ENCODE measurements at regions not wholly inside any gene's neighbourhood (a gene's known extent, or its start where the extent isn't known, plus 50 kb on each side); places are given as distances from the start of the nearest gene placed in this dataset.

DNA sequence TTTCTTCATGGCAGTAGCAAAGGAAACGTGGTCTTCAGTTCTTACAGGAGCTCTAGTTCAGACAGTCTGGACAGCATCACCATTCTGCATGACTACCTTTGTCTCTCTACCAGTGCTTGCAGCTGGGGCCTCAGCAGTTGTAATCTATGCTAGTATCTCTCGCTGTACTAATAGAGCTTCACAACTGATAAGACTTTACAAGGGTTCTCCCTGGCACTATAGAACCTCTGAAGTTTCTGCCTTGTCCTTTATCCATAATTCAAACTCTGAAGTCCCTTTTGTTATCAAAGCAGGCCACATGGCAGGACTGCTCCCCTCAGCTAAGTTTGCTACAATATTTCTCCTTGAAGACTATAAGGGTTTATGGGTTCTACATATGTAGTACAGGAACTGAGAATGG is 842.1 kb upstream of the ADGRB3 start (continued):
- no peak for TF ChIP-seq YY1 (IDR thresholded peaks at IDR 0.05; ENCODE audit: borderline replicate concordance in 1 of 3, control insufficient read depth in 1 of 3, extremely low read depth in 1 of 3, insufficient read depth in 3 of 3, insufficient read length in 1 of 3, insufficient replicate concordance in 2 of 3, low read depth in 1 of 3, low read length in 2 of 3)
- no peak for TF ChIP-seq TCF7 (IDR thresholded peaks at IDR 0.05; ENCODE audit: borderline replicate concordance)
- no peak for TF ChIP-seq HOXB6 (CRISPR knock-in tag; IDR thresholded peaks at IDR 0.05; ENCODE audit: borderline replicate concordance)
- TF ChIP-seq NR2C1 (IDR thresholded peaks at IDR 0.05): no peak
- TF ChIP-seq NR2C1 (tag; IDR thresholded peaks at IDR 0.05): no peak

DNA sequence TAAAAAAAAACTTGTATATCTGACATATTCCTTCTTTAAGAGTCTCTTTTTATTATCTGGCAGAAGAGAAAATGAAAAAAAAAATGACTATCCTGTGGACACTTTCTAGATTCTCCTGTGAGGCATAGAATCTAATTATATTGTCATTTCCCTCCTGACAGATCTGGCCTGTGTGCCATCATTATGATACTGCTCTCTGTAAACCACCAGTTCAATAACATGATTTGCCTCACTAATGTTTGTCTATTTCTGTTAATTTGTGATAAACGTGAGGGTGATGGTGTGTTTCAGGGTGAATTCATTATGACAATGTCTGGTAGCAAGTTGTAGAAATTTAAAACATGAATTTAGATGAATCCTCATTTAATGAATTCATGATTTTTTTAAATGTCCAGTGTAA is 844.5 kb upstream of the ADGRB3 start:
- no peaks in the 10 kb centered on the region for H4K20me1 ChIP-seq (replicated peaks; ENCODE audit: control insufficient read depth, insufficient read depth, low read length)
- CTCF ChIA-PET (ENCODE audit: low intra/inter-chr PET ratio): no interaction called here
- no peak overlapping the region for H3K9ac ChIP-seq (ENCODE audit: insufficient read depth in 1 of 2, low read depth in 2 of 2, low read length in 2 of 2)
- H2AFZ ChIP-seq (ENCODE audit: low read depth, low read length): no peak overlapping the region
- no peaks in the 10 kb centered on the region for H3K79me2 ChIP-seq (ENCODE audit: control insufficient read depth, insufficient read depth, low read length)
- no peak overlapping the region for H3K4me3 ChIP-seq
- 57% methylated on average over 1 of the region's 1 CpG for WGBS (ENCODE audit: insufficient coverage, low coverage, missing lambda C conversion rate)
- H3K9me1 ChIP-seq (ENCODE audit: control insufficient read depth, insufficient read depth, low read length): no peaks in the 10 kb centered on the region
- DNase-seq (ENCODE audit: extremely low read depth in 1 of 4, low spot score in 3 of 4) (no peak), ATAC-seq (no peak), FAIRE-seq (no peak)
- no peaks in the 10 kb centered on the region for H3K27me3 ChIP-seq (ENCODE audit: control insufficient read depth in 2 of 2, insufficient read depth in 2 of 2, low read length in 2 of 2)
- no peak overlapping the region for H3K4me2 ChIP-seq (ENCODE audit: insufficient read depth, low read length)
- H3K36me3 ChIP-seq (ENCODE audit: control insufficient read depth, insufficient read depth, low read length): no peaks in the 10 kb centered on the region
- intact Hi-C loops (cut with micrococcal nuclease): no loop called here
- H3K27ac ChIP-seq (ENCODE audit: extremely low read depth, low read depth, low read length): no peak overlapping the region
- H3K9me3 ChIP-seq (replicated peaks; ENCODE audit: control insufficient read depth, insufficient read depth, low read depth, low read length): no peaks in the 10 kb centered on the region
- BruUV-seq (replicated peaks): no TSS peak
- H3K4me1 ChIP-seq (replicated peaks in 1 of 2; ENCODE audit: control insufficient read depth in 2 of 2, insufficient read depth in 2 of 2, low read length in 2 of 2): peaks cover 0 to 8% of the 10 kb centered on the region in 2 experiments; a peak in 2 of 5 replicates
- in situ Hi-C loops (cut with MboI): no loop called here
- POLR2A ChIA-PET: no interaction called here
- TF ChIP-seq RBM39 (optimal IDR thresholded peaks at IDR 0.05; ENCODE audit: low read depth, low read length): no peak
- no peak for TF ChIP-seq NR2C2 (CRISPR knock-in tag; IDR thresholded peaks at IDR 0.05)
- TF ChIP-seq NR2C2 (tag; IDR thresholded peaks at IDR 0.05): no peak
- TF ChIP-seq CREBBP (IDR thresholded peaks at IDR 0.05; ENCODE audit: low read depth, low read length): no peak
- no peak for TF ChIP-seq GABPB2 (CRISPR knock-in tag; conservative IDR thresholded peaks at IDR 0.05)
- TF ChIP-seq, protein P1, sequence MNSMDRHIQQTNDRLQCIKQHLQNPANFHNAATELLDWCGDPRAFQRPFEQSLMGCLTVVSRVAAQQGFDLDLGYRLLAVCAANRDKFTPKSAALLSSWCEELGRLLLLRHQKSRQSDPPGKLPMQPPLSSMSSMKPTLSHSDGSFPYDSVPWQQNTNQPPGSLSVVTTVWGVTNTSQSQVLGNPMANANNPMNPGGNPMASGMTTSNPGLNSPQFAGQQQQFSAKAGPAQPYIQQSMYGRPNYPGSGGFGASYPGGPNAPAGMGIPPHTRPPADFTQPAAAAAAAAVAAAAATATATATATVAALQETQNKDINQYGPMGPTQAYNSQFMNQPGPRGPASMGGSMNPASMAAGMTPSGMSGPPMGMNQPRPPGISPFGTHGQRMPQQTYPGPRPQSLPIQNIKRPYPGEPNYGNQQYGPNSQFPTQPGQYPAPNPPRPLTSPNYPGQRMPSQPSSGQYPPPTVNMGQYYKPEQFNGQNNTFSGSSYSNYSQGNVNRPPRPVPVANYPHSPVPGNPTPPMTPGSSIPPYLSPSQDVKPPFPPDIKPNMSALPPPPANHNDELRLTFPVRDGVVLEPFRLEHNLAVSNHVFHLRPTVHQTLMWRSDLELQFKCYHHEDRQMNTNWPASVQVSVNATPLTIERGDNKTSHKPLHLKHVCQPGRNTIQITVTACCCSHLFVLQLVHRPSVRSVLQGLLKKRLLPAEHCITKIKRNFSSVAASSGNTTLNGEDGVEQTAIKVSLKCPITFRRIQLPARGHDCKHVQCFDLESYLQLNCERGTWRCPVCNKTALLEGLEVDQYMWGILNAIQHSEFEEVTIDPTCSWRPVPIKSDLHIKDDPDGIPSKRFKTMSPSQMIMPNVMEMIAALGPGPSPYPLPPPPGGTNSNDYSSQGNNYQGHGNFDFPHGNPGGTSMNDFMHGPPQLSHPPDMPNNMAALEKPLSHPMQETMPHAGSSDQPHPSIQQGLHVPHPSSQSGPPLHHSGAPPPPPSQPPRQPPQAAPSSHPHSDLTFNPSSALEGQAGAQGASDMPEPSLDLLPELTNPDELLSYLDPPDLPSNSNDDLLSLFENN (IDR thresholded peaks at IDR 0.05; ENCODE audit: low read depth in 2 of 2, low read length in 2 of 2): no peak
- TF ChIP-seq ZNF316 (IDR thresholded peaks at IDR 0.05): no peak
- TF ChIP-seq, protein P2, sequence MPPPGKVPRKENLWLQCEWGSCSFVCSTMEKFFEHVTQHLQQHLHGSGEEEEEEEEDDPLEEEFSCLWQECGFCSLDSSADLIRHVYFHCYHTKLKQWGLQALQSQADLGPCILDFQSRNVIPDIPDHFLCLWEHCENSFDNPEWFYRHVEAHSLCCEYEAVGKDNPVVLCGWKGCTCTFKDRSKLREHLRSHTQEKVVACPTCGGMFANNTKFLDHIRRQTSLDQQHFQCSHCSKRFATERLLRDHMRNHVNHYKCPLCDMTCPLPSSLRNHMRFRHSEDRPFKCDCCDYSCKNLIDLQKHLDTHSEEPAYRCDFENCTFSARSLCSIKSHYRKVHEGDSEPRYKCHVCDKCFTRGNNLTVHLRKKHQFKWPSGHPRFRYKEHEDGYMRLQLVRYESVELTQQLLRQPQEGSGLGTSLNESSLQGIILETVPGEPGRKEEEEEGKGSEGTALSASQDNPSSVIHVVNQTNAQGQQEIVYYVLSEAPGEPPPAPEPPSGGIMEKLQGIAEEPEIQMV (tag; conservative IDR thresholded peaks at IDR 0.05; ENCODE audit: low read depth): no peak
- TF ChIP-seq ZNF561 (CRISPR knock-in tag; conservative IDR thresholded peaks at IDR 0.05): no peak
- TF ChIP-seq SRSF7 (optimal IDR thresholded peaks at IDR 0.05; ENCODE audit: low read depth, low read length): no peak
- TF ChIP-seq KDM4B (IDR thresholded peaks at IDR 0.05; ENCODE audit: borderline replicate concordance in 2 of 2, low read depth in 1 of 2): no peak
- no peak for TF ChIP-seq ZNF121 (CRISPR knock-in tag; conservative IDR thresholded peaks at IDR 0.05)

Data from K562 (cell line).